ENCODE measurements at regions not wholly inside any gene's neighbourhood (a gene's known extent, or its start where the extent isn't known, plus 50 kb on each side); places are given as distances from the start of the nearest gene placed in this dataset.

- DNase-seq (ENCODE audit: low read depth in 2 of 2), result no peak
Observed at GRCh38 chr1:5812295-5812694, 179.9 kb downstream of the NPHP4 start.

GRCh38 chr1:5811419-5811818 is 180.8 kb downstream of the NPHP4 start:
- DNase-seq (ENCODE audit: low read depth in 2 of 2), result no peak

DNA sequence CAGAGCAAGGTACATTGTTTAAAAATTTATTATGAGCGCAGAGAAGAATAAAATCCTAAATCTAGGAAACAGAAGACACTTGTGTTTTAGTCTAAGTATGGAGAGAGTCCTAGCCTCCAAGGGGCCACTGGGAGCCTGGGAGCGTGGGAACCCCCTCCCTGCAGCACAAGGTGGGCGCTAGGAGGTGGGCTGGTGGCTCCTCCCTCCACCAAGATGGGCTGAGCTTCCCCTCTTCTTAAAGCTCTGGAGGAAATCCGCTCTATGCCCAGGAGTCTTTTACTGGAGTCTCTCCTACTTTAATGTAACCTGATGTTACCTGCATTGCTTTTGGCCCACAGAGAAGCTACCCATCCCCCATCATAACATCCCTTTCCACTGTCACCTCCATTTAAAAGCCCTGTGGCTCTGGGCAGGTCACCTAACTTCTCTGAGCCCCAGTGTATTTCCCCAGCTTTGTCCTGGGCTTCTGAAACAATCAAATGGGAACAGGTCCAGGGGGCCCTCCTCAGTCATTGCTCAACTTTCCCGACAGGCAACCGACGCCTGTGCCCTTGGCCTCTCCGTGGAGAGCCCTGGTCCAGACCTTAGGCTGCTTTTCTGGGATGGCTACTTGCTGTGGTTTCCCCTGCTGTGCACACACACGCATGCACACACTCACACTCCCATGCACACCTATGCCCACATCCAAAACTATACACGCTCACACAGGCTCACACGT is 181.5 kb downstream of the NPHP4 start:
- no peak for DNase-seq (ENCODE audit: low read depth in 2 of 2)

GRCh38 chr1:5810131-5810530 is 182.1 kb downstream of the NPHP4 start:
- no peak for DNase-seq (ENCODE audit: low read depth in 2 of 2)

GRCh38 chr1:5809207-5809788 is 182.9 kb downstream of the NPHP4 start:
- DNase-seq (ENCODE audit: low read depth in 2 of 2), result no peak

- no peak for DNase-seq (ENCODE audit: low read depth in 2 of 2)
Observed at GRCh38 chr1:5803851-5804250, 188.4 kb downstream of the NPHP4 start.

DNA sequence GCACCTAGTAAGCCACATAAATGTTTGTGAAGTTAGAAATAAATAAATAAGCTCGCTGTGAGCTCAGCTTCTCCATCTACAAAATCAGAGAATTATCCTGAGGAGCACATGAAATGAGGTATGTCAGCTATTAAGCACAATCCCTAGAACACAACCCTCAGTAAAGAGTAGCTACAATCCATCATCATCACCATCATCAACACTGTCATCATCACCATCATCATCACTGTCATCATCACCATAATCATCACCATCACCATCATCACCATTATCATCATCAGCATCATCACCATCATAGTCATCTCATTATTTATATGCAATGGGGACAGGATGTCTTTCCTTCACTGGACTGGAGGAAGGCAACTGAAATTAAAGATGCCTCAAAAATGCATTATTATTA is 189.6 kb downstream of the NPHP4 start:
- no peak for DNase-seq (ENCODE audit: low read depth in 2 of 2)

- no peak for DNase-seq (ENCODE audit: low read depth in 2 of 2)
Observed at GRCh38 chr1:5798904-5799303, 193.3 kb downstream of the NPHP4 start.

DNA sequence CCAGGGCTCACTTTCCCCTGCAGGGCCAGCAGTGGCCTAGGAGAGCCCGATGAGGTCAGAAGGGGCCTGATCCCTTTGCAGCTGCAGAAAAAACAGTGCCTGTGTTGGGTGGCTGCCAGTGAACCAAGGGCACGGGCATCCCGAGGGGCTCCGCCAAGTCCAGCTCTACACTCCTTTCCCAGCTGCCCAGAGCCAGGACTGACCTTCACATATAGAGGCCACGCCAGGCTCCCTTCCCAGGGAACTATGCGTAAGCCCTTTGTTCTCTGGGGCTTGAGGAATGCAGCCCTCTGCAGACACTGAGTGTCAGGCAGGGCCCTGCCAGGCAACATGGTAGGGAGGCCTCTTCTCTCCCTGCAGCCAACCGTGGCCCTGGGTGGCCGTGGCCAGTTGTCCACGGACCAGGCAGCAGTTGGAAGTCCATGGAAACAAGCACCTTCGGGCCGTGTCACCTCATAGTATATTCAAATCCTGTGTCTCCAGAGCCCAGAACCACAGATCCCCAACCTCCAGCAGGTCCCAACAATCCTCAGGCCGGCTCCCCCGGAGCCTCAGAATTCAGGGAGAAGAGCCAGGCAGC is 194.0 kb downstream of the NPHP4 start:
- DNase-seq (ENCODE audit: low read depth in 2 of 2), result no peak

DNA sequence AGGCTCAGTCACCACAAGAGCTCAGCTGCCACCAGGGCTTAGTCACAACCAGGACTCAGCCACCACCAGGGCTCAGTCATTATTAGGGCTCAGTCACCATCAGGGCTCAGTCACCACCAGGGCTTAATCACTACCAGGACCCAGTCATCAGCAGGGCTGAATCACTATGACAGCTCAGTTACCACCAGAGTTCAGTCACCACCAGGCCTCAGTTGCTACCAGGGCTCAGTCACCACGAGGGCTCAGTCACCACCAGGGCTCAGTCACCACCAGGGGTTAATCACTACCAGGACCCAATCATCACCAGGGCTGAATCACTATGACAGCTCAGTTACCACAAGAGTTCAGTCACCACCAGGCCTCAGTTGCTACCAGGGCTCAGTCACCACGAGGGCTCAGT is 196.2 kb downstream of the NPHP4 start:
- DNase-seq (ENCODE audit: low read depth in 2 of 2), result no peak

DNA sequence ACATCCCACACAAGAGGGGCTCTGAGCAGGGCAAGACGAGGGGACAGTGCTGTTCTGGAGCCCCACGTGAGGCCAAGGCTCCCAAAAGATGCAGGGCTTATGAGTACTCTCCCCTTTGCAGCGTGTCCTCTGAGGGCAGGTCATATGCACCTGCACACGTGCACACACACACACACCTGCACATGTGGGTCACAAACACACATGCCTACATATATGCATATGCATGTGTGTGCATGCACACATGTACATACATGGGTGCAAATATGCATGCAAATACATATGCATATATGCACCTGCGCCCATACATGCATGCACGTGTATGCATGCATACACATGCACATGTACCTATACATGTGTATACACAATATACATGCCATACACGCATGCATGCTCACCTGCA is 197.9 kb downstream of the NPHP4 start:
- DNase-seq (ENCODE audit: low read depth in 2 of 2), result no peak

DNA sequence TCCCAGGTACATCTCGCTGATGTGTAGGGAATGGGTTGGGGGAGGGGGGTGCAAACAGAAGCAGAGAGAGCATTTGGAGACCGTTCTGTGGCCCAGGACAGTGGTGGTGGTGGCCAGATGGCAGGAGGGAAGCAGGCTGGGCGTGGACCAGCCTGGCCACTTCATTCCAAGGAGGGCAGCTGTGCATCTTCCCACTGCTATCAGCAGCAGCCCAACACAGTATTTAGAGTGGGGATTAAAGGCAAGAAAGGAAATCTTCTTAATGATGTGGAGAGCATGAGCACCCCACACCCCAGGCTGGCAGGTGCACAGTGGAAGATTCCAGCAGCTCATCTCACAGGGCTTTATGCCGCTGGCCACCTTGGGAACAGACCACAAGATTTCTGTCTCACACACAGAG is 198.7 kb downstream of the NPHP4 start:
- no peak for DNase-seq (ENCODE audit: low read depth in 2 of 2)

DNA sequence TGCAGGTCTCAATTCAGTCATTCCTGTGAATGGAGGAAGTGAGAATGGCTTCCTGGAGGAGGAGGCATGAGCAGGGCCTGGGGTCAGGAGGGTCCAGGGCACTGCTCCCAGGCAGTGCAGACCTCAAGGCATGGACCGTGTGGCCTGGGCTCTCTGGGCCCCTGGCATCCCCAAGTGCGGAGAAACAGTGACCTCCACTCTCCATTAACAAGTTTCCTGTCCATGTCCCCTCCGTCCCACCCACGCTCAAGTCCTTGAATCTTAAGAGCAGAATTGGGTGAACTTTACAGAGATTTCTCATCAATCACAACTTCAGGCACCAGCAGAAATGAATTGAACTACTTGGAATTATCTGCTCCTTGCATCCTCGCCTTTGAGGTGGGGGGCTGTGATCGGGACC is 211.1 kb downstream of the NPHP4 start:
- no peak for DNase-seq (ENCODE audit: low read depth in 2 of 2)

GRCh38 chr1:5780324-5780716 is 211.9 kb downstream of the NPHP4 start:
- DNase-seq (ENCODE audit: low read depth in 2 of 2), result no peak

DNA sequence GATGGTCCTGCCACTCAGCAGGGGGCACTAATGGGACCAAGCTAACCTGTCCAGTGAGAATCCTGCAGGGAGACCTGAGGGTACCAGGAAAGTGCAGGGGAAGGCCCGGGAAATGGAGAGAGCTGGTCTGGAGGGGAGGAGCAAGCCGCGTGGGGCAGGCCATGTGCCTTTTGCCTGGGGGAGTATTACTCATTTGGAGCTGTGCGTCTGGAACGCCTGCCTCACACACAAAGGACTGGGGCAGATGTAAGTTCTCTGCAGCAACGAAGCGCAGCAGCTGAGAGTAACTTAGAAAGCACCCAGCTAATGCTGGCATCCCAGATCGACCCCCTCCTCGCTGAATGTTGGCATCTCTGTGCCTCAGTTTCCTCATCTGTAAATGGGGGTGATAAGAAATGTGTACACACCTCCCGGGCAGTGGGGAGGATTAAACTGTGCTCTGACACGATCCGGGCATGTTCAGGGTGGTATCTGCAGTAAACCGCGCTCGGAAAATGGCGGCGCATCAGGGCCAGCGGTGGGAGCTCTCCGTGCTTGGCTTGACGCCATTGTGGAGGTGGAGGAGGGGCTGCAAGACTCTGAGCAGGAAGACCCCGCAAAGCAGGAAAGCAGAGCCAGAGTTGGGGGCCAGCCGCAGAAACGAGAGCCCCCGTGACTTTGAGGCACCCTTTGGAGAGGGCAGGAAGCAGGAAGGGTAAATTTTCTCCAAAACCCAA is 212.5 kb downstream of the NPHP4 start:
- no peak for DNase-seq (ENCODE audit: low read depth in 2 of 2)

DNA sequence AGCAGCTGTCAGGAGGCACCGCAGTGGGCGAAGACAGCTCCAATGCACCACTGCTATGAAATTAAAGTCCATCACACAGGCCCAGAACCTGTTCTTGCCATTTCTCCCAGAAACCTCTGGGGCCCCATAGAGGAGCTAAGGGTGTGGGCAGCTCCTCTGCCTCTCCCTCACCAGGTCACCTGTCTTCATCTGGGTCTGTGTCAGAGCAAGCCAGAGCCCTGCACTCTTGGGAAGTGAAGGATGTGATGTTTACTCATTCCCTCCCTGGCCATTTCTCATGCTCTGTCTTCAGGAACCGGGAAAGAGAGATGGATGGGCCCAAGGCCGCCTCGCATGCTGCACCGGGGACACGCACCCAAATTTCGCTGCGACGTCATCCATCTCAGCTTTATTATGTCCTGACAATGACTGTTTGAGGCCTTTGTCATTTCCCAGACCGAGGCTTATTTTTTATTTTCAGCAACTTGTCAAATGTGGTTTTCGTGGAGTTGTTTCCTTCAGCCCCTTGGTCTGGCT is 216.1 kb downstream of the NPHP4 start:
- DNase-seq (ENCODE audit: low read depth in 2 of 2), result no peak

GRCh38 chr1:5774019-5774418 is 218.2 kb downstream of the NPHP4 start:
- no peak for DNase-seq (ENCODE audit: low read depth in 2 of 2)

DNA sequence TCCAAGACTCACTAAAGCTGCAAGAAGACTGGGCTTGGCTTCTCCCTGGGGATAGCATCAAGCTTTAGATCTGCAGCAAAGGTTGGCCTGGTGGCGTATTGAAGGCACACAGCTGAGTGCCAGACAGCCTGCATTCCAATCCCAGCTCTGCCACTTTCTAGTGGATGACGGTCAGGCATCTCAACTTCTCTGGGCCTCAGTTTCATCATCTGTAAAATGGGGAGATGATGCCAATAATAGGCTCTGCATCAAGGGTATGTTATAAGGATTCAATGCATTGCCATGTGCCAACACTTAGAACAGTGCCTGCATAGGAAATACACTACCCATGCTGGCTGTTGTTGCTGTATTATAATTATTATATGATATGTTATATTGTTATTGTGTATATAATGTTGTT is 220.4 kb downstream of the NPHP4 start:
- no peak for DNase-seq (ENCODE audit: low read depth in 2 of 2)

DNA sequence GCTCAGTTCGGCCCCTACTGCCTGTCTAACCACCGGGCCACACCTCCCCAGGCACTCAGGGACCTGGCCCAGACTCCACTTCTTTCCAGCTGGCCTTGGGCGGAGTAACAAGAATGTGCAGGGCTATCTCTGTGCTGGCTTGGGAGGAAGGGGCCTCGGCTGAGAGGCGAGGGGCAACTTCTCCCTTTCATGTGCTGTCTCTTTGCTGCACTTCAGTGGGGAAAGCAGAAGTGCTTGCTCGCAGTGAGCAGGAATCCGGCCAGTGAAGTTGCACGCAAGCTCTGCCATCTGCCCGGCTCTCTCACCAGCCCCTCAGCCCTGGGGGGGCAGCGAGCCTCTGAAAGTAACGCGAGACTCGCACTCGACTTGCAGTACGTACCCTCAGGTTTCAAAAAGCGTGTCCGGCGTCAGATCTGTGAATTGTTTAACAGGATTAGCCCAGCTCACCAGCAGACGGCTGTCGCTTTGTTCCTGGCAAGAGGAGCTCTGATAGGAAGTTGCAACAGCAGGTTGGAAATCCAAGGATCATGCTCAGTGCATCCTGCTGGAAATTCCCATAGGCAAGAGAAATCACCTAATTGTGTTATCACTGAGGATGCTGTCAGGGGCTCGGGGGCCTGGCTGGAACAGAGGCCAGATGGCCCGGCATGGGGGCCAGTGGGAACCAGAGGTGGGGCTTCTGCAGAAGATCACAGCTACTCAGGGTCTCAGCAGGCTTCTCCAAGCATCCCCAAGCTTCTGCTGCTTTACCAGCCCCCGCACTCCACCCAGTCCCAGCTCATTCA is 221.1 kb downstream of the NPHP4 start:
- DNase-seq (ENCODE audit: low read depth in 2 of 2), result no peak

- no peak for DNase-seq (ENCODE audit: low read depth in 2 of 2)
Observed at GRCh38 chr1:5769760-5770159, 222.5 kb downstream of the NPHP4 start.

GRCh38 chr1:5769146-5769545 is 223.1 kb downstream of the NPHP4 start:
- DNase-seq (ENCODE audit: low read depth in 2 of 2), result no peak

- no peak for DNase-seq (ENCODE audit: low read depth in 2 of 2)
Observed at GRCh38 chr1:5768014-5768413, 224.2 kb downstream of the NPHP4 start.
